ENCODE measurements at regions not wholly inside any gene's neighbourhood (a gene's known extent, or its start where the extent isn't known, plus 50 kb on each side); places are given as distances from the start of the nearest gene placed in this dataset.

- no peak for DNase-seq (ENCODE audit: low spot score)
Observed at GRCh38 chr20:60064554-60065196, 106.5 kb downstream of the CDH26 start.

DNA sequence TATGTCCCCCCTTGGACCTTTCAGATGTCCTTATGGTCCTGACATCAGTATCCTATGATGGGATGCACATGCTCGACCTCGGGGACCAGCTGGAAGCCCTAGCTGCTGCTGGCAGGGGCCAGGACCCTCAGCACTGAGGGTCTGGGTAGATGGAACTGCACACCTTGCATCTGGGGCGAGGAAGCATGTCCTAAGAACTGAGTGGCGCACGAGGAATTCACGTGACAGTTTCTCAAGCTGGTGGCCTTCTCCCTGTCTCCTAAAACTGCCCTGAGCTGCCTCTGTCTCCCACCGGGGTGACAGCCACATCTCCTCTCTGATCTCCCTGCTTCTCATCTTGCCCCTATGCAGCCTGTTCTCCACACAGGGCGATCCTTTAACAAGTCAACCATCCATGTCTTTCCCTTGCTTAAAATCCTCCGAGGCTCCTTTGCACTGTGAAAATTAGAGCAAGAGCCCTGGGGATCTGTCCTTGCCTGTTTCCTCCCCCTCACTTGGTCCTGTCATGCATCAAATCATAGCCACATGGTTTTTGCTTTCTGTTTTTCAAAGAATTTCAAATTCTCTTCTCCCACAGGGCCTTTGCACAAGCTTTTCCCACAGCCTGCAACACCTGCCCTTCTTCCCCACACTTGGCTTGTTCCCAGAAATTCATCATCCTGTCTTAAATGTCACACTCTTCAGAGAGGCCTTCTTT is 107.7 kb downstream of the CDH26 start:
- DNase-seq (ENCODE audit: low spot score) = no peak

DNA sequence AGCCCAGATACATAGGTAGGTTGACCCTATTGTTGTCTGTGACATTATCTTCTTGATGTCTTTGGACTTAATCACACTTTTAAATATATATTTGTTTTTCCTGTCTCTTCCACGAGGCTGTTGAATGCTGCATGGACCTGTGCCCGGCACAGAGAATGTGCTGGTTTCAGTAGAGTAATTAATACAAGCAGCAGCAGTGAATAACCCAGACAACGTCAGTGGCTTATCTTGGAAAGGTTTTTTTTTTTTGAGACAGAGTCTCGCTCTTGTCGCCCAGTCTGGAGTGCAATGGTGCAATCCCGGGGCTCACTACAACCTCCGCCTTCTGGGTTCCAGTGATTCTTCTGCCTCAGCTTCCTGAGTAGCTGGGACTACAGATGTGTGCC is 108.2 kb downstream of the CDH26 start:
- DNase-seq (ENCODE audit: low spot score) = no peak

- DNase-seq (ENCODE audit: low spot score) = no peak
Observed at GRCh38 chr20:60068509-60068908, 110.3 kb downstream of the CDH26 start.

- DNase-seq (ENCODE audit: low spot score) = no peak
Observed at GRCh38 chr20:60069656-60070055, 111.4 kb downstream of the CDH26 start.

DNA sequence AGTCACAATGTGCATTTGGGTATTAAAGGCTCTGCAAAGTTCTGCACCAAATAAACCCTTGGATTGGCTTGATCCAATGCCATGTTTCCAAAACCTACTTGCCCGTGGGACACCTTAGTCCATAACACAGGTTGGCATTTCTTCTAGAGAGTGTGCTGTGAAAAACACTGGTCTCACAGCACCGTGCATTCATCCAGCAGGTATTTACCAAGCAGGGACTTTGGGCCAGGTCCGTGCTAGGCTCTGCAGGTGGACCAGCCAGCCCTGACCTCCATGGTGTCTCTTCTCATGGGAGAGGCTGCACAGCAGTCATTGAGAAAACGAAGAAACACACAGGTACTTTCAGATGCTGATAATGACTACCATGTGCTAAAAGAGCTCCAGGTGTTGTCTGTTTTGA is 112.6 kb downstream of the CDH26 start:
- no peak for DNase-seq (ENCODE audit: low spot score)

- DNase-seq (ENCODE audit: low spot score) = no peak
Observed at GRCh38 chr20:60071965-60072364, 113.7 kb downstream of the CDH26 start.

GRCh38 chr20:60073086-60073485 is 114.9 kb downstream of the CDH26 start:
- DNase-seq (ENCODE audit: low spot score) = no peak

DNA sequence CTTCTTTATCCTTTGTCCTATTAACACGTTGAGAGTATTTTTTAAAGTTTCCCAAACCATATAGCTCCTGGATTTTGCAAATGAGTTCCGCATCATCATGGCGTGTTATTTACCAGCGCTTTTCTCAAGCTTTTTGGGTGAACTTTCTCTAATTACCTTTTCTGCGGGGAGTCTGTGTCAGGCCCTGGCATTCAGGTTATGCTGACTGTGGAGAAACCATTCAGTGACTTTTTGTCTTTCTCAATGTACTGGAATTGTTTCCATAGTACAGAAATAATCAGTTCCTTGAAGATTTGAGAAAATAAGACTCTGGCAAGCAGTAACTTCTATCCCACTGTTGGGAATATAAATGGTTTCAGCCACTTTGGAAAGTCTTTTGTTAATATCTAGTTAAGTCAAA is 115.3 kb downstream of the CDH26 start:
- no peak for DNase-seq (ENCODE audit: low spot score)

DNA sequence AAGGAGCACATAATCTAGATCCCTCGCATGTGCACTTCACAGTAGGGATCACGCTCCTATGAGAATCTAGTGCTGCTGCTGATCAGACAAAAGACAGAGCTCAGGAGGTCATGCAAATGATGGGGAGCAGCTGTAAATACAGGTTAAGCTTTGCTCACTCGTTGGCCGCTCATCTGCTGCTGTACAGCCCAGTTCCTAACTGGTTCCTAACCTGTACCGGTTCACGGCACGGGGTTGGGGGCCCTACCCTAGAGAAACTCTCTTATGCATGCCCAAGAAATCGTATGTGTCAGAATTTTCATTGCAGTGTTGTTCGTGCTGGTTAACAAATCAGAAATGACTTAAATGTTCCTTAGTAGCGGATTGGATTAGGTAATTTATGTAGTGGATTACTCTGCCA is 116.1 kb downstream of the CDH26 start:
- DNase-seq (ENCODE audit: low spot score) = no peak

DNA sequence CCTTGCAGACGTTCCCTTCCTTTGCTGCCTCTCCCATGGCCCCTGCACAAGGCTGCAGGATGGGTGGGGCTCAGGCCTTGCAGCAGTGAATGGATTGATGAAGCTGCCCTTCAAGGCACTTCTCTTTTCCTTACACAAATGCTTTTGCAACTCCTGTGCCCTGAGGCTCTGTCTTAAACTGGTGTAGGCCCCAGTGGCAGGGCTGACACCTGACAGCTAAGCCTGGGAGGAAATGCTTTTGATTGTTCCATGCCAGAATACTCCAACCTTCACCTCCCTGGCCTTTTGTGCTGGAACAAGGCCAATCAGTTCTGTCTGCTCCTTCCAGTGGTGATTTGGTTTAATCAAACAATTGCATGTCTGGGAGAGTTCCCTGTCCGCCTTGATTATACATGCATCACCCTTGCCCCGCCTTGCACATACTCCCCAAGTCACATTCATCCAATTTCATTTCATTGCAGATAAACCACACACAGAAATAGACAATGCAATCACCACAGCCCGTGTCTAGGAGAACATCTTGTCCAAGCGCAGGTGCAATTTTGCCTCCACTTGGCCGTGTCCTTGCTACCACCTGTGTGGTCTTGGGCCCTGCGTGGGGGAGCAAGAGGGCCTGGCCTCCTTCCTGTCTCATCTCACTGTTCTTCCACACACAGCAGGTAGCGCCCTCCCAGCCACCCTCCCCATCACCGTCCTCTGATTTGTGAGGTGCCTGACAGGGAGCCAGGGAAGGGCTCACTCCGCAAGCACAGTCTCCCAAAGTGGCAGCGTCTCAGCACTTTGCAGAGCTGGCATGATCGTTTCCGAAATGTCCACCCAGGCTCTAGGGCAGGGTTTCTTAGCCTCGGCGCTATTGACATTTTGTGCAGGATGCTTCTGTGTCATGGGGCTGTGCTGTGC is 120.4 kb downstream of the CDH26 start:
- DNase-seq (ENCODE audit: low spot score) = no peak

DNA sequence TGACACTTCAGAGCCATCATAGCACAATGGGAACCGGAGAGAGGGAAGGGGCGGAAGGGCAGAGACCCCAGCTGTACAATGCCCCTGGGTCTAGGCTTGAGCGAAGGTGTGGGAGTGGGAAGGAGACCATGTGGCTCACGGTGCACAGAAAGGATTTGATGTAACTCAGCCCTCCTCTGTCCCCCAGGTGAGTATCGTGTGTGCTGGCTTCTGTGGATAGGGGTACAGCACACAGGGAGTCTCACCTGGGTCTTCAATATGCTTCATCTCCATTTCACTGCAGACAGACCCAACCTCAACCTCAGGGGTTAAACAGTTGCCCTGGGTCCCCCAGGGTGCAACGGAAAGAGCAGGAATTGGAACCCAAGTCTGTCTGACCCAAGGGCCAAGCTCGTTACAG is 122.2 kb downstream of the CDH26 start:
- DNase-seq (ENCODE audit: low spot score) = no peak

GRCh38 chr20:60085551-60086132 is 127.4 kb downstream of the CDH26 start:
- no peak for DNase-seq (ENCODE audit: low spot score)

GRCh38 chr20:60086821-60087562 is 128.8 kb downstream of the CDH26 start:
- DNase-seq (ENCODE audit: low spot score) = no peak

DNA sequence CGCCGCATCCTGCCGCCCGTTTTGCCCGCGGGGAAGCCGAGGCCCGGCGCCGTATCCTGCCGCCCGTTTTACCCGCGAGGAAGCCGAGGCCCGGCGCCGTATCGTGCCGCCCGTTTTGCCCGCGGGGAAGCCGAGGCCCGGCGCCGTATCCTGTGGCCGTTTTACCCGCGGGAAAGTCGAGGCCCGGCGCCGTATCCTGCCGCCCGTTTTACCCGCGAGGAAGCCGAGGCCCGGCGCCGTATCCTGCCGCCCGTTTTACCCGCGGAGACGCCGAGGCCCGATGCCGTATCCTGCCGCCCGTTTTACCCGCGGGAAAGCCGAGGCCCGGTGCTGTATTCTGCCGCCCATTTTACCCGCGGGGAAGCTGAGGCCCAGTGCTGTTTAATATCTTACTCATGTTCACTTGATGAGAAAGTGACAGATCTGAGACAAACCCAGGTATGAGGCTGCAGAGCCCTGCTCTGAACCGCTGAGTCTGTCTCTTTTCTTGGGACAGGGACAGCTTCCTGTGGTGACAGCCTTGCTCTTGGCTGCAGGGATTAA is 129.4 kb downstream of the CDH26 start:
- no peak for DNase-seq (ENCODE audit: low spot score)

GRCh38 chr20:60088236-60088635 is 130.0 kb downstream of the CDH26 start:
- no peak for DNase-seq (ENCODE audit: low spot score)

GRCh38 chr20:60090631-60091030 is 132.4 kb downstream of the CDH26 start:
- no peak for DNase-seq (ENCODE audit: low spot score)

- DNase-seq (ENCODE audit: low spot score) = no peak
Observed at GRCh38 chr20:60091305-60091704, 133.1 kb downstream of the CDH26 start.

DNA sequence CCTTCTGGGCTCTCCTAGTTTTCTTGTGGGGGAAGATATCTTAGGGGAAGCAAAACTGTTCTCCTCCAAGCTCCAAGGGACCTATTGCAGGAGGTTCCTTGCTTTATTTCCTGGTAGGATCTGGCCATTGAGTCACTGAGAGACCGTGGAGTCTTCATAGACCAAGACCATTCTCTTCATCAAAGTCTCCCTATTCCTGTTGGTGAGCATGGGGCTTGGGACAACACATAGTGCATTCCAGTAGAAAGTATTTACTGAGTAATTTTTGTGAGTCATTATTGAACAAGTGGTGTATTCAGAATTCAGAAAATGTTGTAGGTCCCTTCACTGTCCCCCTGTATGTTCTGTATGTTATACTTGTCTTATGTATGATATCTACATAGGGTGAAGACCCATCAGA is 133.6 kb downstream of the CDH26 start:
- no peak for DNase-seq (ENCODE audit: low spot score)

DNA sequence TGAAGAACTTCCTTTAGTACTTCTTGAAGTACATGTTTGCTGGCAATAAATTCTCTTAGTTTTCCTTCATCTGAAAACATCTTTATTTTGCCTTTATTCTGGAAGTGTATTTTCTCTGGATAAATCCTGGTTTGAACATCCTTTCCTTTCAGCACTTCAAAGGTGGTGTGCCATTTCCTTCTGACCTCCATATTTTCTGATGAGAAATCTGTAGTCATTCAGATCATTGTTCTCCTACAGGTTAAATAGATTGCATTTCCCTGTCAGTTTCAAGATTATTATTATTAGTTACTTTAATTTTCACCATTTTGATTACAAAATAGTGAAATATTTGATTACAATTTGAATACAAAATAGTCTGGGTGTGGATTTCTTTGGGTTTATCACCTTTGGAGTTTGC is 134.5 kb downstream of the CDH26 start:
- no peak for DNase-seq (ENCODE audit: low spot score)

DNA sequence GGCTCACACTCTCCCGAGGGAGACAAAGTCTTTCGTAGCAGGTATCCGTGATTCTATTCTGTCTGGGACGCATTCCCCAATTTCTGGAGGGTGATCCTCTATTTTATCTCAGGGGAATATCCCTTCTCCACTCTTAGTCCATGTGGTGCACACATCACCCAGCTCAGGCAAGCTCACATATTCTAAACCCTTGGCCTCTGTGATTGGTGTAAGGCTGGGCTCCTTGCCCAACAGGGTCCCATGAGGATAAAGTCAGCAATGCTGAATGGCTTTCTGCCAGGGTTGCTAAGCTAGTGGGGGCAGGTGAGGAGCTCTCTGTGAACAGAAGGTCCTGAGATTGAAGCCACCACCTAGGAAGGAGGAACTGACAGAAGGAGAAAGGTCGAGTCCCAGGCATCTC is 137.2 kb downstream of the CDH26 start:
- no peak for DNase-seq (ENCODE audit: low spot score)

DNA sequence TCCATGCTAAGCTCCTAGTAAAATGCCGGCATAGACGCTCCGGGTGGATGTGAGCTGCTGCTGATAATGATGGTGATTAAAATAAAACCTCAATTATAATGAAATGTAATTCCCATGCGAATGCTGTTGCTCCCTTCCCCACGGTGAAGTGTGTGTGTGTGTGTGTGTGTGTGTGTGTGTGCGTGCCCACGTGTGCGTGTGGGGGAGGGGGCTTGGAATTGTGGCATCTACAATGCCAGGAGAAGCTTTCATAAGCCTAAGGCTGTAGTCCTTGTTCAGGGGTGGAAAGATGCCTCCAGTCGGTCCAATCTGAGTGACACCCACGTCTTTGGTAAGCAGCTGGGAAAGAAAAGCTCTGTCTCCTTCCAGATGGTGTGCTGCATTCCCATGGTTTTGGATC is 137.9 kb downstream of the CDH26 start:
- DNase-seq (ENCODE audit: low spot score) = no peak
